ENCODE measurements at regions not wholly inside any gene's neighbourhood (a gene's known extent, or its start where the extent isn't known, plus 50 kb on each side); places are given as distances from the start of the nearest gene placed in this dataset.

- TF ChIP-seq FOXK2 (IDR thresholded peaks at IDR 0.05): no peak
- TF ChIP-seq ZNF384 (IDR thresholded peaks at IDR 0.05): no peak
- no peak for TF ChIP-seq ELF4 (IDR thresholded peaks at IDR 0.05)
- TF ChIP-seq BHLHE40 (IDR thresholded peaks at IDR 0.05; ENCODE audit: borderline replicate concordance): no peak
- TF ChIP-seq, protein P1, sequence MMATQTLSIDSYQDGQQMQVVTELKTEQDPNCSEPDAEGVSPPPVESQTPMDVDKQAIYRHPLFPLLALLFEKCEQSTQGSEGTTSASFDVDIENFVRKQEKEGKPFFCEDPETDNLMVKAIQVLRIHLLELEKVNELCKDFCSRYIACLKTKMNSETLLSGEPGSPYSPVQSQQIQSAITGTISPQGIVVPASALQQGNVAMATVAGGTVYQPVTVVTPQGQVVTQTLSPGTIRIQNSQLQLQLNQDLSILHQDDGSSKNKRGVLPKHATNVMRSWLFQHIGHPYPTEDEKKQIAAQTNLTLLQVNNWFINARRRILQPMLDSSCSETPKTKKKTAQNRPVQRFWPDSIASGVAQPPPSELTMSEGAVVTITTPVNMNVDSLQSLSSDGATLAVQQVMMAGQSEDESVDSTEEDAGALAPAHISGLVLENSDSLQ (IDR thresholded peaks at IDR 0.05): no peak
- no peak for TF ChIP-seq LEF1 (IDR thresholded peaks at IDR 0.05; ENCODE audit: borderline replicate concordance)
- TF ChIP-seq FOXM1 (IDR thresholded peaks at IDR 0.05; ENCODE audit: borderline replicate concordance): no peak
- TF ChIP-seq SUZ12 (IDR thresholded peaks at IDR 0.05): no peak
- no peak for TF ChIP-seq HDGF (IDR thresholded peaks at IDR 0.05; ENCODE audit: borderline replicate concordance)
- no peak for TF ChIP-seq TARDBP (IDR thresholded peaks at IDR 0.05)
- no peak for TF ChIP-seq SP1 (IDR thresholded peaks at IDR 0.05)
- TF ChIP-seq ARNT (IDR thresholded peaks at IDR 0.05): no peak
- TF ChIP-seq NFRKB (IDR thresholded peaks at IDR 0.05): no peak
- TF ChIP-seq FOXA1 (IDR thresholded peaks at IDR 0.05): no peak
Measured at GRCh38 chr10:108789919-108790318, 1133.4 kb downstream of the XPNPEP1 start.

Measured in HEK293T (cell line).